GM18520 (cell line): ENCODE measurements at regions not wholly inside any gene's neighbourhood (a gene's known extent, or its start where the extent isn't known, plus 50 kb on each side); places are given as distances from the start of the nearest gene placed in this dataset.
"Not testable (repeated sequence)": the region's sequence is repeated elsewhere in the genome, so short reads cannot be mapped to it uniquely, and the experiment has no call there.

Experiments used
- ATAC-seq: cut with Tn5 transposase; IDR thresholded peaks from one replicate; pipeline ENCODE4 v1.9.1; 2021; ENCODE audit not compliant: unreplicated experiment

DNA sequence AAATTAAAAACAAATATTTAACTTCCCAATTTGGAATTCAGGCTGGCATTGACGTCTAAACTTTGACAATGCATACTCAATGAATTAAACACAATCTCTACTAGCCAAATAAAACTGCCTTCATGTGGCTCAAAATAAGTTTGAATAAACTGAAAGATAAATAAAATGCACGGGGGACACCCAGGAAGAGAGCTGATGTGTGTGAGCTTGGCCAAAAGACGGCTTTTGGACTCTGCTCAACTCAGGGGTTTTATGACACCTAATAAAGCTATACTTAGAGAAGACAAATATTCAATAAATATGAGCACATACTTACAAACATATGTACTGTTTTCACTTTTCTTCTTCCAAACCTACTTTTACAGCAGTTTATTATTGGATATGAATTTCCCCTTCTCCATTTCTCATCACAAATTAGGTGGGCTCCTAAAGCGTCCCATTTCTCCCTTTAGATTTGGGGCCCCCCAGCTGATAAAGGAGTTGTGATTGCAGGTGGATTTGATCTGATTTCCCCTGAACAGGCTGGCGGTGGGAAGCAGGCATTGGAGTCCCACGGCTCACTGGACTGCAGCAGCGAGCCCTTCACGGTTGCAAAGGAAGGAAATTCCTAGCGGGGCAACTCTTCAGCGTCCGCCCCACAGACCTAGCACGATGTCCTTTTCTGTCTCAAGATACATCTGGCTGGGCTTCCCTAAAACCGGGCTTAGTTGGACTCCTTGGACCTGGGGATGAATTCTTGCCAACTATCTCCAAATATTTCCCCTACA is 79.6 kb downstream of the INSIG1 start:
- no peak for ATAC-seq

- ATAC-seq = no peak
Measured at GRCh38 chr7:155377838-155378579, 79.9 kb upstream of the EN2 start.

DNA sequence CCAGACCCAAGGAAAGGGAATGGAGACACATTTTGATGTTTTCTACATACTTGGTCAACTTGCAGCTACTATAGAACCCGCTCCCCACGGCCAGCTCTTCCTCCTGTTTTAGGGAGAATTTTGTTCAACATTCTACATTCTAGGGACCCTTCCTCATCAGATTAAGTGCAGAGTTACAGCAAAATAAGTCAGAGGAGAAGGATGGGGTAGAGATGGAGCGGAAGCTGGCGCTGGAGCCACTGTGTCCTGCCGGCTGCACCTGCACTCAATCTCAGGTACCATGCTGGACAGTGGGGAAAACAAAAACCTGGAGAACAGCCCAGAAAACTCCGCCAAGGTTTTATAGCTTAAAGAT is 79.4 kb upstream of the EN2 start:
- no peak for ATAC-seq

GRCh38 chr7:155378959-155379871 is 78.7 kb upstream of the EN2 start:
- ATAC-seq = no peak

DNA sequence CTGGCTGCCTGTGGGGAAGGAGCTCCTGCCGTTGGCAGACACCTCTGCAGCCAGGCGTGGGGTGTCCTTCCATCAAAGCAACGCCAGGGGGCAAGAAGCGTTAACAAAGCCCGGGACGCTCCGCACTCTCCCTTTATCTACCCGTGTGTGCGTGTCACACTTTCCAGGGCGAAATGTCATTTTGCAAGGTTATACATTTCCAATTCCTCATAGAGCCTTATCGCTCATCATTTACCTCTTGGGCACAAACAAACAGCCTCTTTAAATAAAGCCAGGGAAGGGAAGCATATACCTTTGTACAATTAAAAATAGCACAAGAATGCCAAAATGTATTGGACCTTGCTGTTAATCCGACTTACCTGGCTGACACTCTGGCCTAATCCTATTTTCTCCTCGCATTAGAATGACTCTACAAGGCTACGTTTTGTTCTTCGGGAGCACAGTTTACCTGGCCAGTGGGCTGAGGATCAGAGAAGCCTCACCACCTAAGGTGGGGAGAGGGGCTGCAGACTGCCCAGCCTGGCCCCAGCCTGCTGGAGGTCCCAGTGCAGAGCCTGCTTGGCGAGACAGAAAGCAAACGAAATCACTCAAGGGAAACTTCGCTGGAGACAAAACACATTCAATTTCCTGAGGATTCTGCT is 77.6 kb upstream of the EN2 start:
- ATAC-seq = peak; percentile 58

DNA sequence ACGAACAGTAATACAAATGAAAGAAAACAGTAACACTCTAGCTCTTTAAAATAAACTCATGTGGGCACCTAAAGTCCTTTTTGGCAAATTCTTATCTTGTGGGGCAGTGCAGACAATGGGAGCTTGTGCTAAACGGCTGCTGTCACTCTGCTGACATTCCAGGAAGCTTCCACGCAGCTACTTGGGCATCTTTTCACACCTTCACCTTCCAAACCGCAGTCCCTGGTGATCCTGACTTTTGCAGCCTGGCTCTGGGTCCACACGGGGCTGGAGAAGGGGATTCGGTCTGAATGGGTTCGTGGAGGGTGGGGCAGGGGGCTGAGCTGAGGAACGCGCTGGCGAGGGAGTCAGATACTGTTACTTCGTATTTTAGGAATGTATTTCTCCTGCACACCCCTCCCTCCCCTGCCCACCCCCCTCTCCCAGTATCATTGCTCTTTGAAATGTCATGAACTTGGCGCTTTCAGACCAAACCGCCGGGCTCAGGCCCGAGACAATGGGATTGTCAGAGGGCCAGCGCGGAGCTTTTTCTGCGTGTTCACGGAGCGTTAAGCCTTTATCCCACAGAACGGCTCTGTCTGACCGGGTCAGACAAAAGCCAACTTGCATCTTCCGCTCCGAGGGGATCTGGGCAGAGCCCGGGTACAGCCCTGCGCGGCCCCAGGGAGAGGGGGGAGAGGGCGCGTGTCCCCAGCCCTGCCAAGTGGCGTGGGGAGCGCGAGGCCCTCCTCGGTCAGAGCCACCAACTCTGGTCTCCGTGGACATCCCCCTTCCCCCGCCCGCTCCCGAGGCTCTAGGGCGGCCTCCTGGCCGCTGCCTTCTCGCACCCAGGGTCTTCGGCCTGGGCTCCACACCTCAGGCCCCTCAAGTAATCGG is 76.7 kb upstream of the EN2 start:
- no peak for ATAC-seq

DNA sequence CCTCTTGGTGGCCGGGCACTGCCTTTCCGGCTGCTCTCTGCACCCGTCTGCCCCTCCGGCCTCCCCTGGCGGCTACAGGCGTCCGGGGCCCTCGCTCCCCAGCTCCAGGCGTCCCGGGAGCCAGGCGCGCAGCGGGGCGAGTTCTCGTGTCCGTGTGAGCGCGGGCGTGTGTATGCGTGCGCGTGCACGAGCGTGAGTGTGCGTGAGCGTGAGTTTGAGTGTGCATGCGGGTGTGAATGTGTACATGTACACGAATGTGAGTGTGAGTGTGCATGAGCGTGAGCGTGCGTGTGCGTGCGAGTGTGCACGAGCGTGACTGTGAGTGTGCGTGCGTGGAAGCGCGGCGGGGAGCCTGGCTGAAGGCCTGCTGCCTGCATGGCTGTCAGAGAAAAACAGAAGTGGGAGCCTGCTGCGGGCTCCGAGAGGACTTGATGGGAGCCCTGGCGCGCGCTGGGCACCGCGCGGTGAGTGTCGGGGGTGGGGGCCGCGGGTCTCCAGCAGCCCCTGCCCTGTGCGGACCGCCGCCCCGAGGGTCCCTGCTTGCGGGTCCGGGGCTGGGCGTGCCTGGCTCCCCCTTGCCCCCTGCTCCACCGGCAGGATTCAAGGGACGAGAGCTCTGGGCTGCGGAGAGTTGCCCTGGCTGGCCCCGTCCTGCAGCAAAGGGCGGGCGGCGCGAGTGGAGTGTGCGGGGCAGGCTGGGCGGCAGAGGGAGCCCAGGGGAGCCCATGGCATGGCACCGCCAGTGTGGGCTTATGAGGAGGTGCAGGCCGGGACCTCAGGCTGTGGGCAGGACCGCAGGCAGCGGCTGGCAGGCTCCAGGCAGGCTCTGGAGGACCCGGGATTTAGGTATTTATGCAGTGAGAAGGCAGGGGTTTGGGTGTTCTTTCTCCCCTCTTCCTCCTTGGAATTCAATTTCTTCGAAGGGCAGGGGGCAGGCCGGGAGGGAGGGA is 75.8 kb upstream of the EN2 start:
- no peak for ATAC-seq

- no peak for ATAC-seq
Measured at GRCh38 chr7:155382802-155383171, 75.1 kb upstream of the EN2 start.

GRCh38 chr7:155383756-155384491 is 74.0 kb upstream of the EN2 start:
- no peak for ATAC-seq

DNA sequence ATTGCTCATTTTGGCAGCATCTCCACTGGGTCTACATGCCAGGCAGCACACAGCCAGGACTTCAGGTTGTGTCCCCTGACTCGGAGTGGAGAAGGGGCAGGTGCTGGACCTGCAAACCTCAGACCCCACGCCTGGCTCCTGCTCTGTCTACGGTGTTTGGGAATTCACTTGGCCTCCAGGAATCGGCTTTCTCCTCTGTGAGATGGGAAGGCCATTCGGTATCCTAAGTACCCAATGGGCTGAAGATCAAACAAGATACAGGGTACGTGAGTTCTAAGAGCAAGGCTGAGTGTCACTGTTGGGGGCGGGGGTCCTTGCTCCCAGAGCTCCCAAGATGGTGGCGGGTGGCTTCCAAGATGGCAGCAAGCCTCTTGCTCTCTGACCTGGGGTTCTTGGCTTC is 73.2 kb upstream of the EN2 start:
- ATAC-seq = no peak

DNA sequence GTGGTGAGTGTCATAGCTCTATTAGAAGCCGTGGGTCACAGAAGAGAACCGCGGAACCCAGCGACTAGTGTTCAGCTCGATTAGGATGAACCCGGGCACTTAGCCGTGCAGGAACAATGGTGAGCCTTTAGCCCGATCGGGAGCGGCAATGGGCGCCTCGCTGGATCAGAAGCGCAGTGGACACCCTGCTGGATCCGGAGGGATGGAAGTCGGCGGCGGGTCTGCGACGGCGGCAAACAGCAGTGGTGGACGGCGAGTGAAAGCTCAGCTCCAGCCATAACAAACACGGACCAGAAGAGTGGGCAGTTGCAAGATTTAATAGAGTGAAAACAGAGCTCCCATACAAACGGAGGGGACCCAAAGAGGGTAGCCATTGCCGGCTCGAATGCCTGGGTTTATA is 72.7 kb upstream of the EN2 start:
- not testable (repeated sequence) for ATAC-seq

DNA sequence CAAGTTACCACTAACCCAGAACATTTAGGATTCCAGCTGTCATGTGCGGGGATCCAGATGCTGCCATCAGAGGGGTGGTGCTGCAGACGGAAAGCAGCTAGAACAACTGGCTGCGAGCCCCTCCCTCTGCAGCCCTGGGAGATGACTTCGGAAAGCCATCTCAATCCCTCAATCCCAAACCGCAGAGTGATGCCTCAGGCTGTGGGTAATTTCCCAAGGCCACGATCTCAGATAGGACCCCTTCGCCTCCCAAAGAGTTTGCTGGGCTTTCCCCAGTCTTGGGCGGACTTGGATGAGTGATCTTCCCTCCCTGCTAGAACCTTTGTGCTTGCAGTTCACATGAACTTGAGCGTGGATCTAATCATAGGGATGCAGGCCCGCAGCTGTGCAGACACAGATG is 71.3 kb upstream of the EN2 start:
- no peak for ATAC-seq

- ATAC-seq = no peak
Measured at GRCh38 chr7:155387066-155387620, 70.8 kb upstream of the EN2 start.

- ATAC-seq = no peak
Measured at GRCh38 chr7:155388561-155388960, 69.4 kb upstream of the EN2 start.

GRCh38 chr7:155391414-155391813 is 66.5 kb upstream of the EN2 start:
- no peak for ATAC-seq

GRCh38 chr7:155392726-155393570 is 65.0 kb upstream of the EN2 start:
- no peak for ATAC-seq

GRCh38 chr7:155394413-155394812 is 63.5 kb upstream of the EN2 start:
- ATAC-seq = no peak
